SU-DHL-6 (cell line): ENCODE measurements at regions not wholly inside any gene's neighbourhood (a gene's known extent, or its start where the extent isn't known, plus 50 kb on each side); places are given as distances from the start of the nearest gene placed in this dataset.

Experiments used
- H2AFZ ChIP-seq: fragments of 200-600 bp; sonication (generic); 2 replicates; pipeline ENCODE4 v1.6.1; 2014; ENCODE audit warnings: low read depth, mild to moderate bottlenecking, moderate library complexity, mixed read lengths, antibody characterized with exemption, low read length; ENCODE audit not compliant: severe bottlenecking
- H3F3A ChIP-seq: fragments of 200-600 bp; shearing (Covaris generic); 2 replicates; pipeline ENCODE4 v1.6.0; 2016; ENCODE audit warnings: antibody characterized with exemption, mild to moderate bottlenecking; ENCODE audit not compliant: insufficient read depth
- H3K27ac ChIP-seq: fragments of 200-600 bp; sonication (generic); 2 replicates; pipeline ENCODE4 v1.5.1; 2016; ENCODE audit warnings: low read depth, mild to moderate bottlenecking, low read length, moderate library complexity, mixed read lengths
- H3K27me3 ChIP-seq: fragments of 200-600 bp; sonication (generic), shearing (Covaris generic); 2 replicates; pipeline ENCODE4 v1.6.0; 2014; ENCODE audit warnings: mild to moderate bottlenecking, low read length
- H3K36me3 ChIP-seq: fragments of 200-600 bp; sonication (generic); 2 replicates; pipeline ENCODE4 v1.6.1; 2014; ENCODE audit warnings: mild to moderate bottlenecking, low read length, mixed read lengths
- H3K4me2 ChIP-seq: fragments of 300-600, 200-600 bp; shearing (Covaris generic), sonication (generic); 2 replicates; pipeline ENCODE4 v1.6.0; 2014; ENCODE audit warnings: low read length, low read depth, mild to moderate bottlenecking; ENCODE audit not compliant: poor library complexity, severe bottlenecking
- H3K4me3 ChIP-seq: fragments of 200-600 bp; sonication (generic); 2 replicates; pipeline ENCODE4 v1.5.1; 2014; ENCODE audit warnings: antibody characterized with exemption, low read length, mild to moderate bottlenecking, mixed read lengths; ENCODE audit not compliant: insufficient read depth, poor library complexity, severe bottlenecking
- H3K79me2 ChIP-seq: fragments of 200-600 bp; sonication (generic); 2 replicates; pipeline ENCODE4 v1.6.1; 2014; ENCODE audit warnings: mild to moderate bottlenecking, low read length, moderate library complexity; ENCODE audit not compliant: insufficient read depth
- H3K9ac ChIP-seq: fragments of 200-600 bp; sonication (generic); 2 replicates; pipeline ENCODE4 v1.7.0; 2014; ENCODE audit warnings: mild to moderate bottlenecking, low read length
- H3K9me2 ChIP-seq: fragments of 200-600 bp; sonication (generic); replicated peaks from 2 replicates; pipeline ENCODE4 v1.6.1; 2014; ENCODE audit warnings: low read length; ENCODE audit not compliant: insufficient read depth
- H3K9me3 ChIP-seq: fragments of 200-600 bp; sonication (generic); 2 replicates; pipeline ENCODE4 v1.6.1; 2014; ENCODE audit warnings: low read length, mixed read lengths; ENCODE audit not compliant: insufficient read depth
- H4K20me1 ChIP-seq: fragments of 200-600 bp; sonication (generic); 2 replicates; pipeline ENCODE4 v1.6.1; 2014; ENCODE audit warnings: low read depth, mild to moderate bottlenecking, antibody characterized with exemption, low read length, moderate library complexity, mixed read lengths
- CTCF ChIP-seq: fragments of 200-600 bp; sonication (generic); IDR thresholded peaks from one replicate; pipeline ENCODE4 v1.5.1; 2017; ENCODE audit warnings: antibody characterized with exemption, mild to moderate bottlenecking, low read length, moderate library complexity; ENCODE audit not compliant: insufficient read depth, poor library complexity, severe bottlenecking
- EZH2phosphoT487 ChIP-seq: fragments of 200-600 bp; sonication (generic), shearing (Covaris generic); conservative IDR thresholded peaks from 2 replicates; pipeline ENCODE4 v1.6.1; 2018; ENCODE audit warnings: mild to moderate bottlenecking, antibody characterized with exemption, low read length, moderate library complexity, mixed read lengths

GRCh38 chr22:42217752-42218280 lies 52.6 kb downstream of the TCF20 start:
- H3K79me2 ChIP-seq = peaks cover 64% of the 10 kb centered on the region
- no peaks in the 10 kb centered on the region for H3K36me3 ChIP-seq
- H3K27ac ChIP-seq = no peak overlapping the region
- no peak for TF ChIP-seq EZH2phosphoT487
- TF ChIP-seq CTCF = no peak
- H3K27me3 ChIP-seq = no peaks in the 10 kb centered on the region
- no peaks in the 10 kb centered on the region for H3K9me2 ChIP-seq
- no peak overlapping the region for H3K4me3 ChIP-seq
- no peak overlapping the region for H3K9ac ChIP-seq
- H3K9me3 ChIP-seq = no peaks in the 10 kb centered on the region
- no peak overlapping the region for H3K4me2 ChIP-seq
- H4K20me1 ChIP-seq = 0 out of 2 replicates have a peak, but pooled peaks cover 5% of the 10 kb centered on the region
- H3F3A ChIP-seq = no peaks in the 10 kb centered on the region
- H2AFZ ChIP-seq = no peak overlapping the region

- Histone ChIP-seq H3F3A (no peaks in the 10 kb centered on the region), H3K9ac (no peak overlapping the region), H3K27ac (no peak overlapping the region), H3K27me3 (no peaks in the 10 kb centered on the region), H4K20me1 (0 out of 2 replicates have a peak, but pooled peaks cover 5% of the 10 kb centered on the region), H2AFZ (no peak overlapping the region), H3K9me2 (no peaks in the 10 kb centered on the region), H3K79me2 (peaks cover 58% of the 10 kb centered on the region), H3K4me2 (no peak overlapping the region), H3K36me3 (no peaks in the 10 kb centered on the region), H3K4me3 (no peak overlapping the region), H3K9me3 (no peaks in the 10 kb centered on the region)
- no peak for TF ChIP-seq EZH2phosphoT487
- TF ChIP-seq CTCF = no peak
Observed at GRCh38 chr22:42217019-42217751, 53.3 kb downstream of the TCF20 start.

- H3K4me3 ChIP-seq = no peak overlapping the region
- H3K27me3 ChIP-seq = no peaks in the 10 kb centered on the region
- H3K27ac ChIP-seq = no peak overlapping the region
- H3F3A ChIP-seq = no peaks in the 10 kb centered on the region
- H3K9me3 ChIP-seq = no peaks in the 10 kb centered on the region
- no peak overlapping the region for H2AFZ ChIP-seq
- no peak overlapping the region for H3K9ac ChIP-seq
- H3K79me2 ChIP-seq = peaks cover 36% of the 10 kb centered on the region
- no peak overlapping the region for H3K4me2 ChIP-seq
- no peaks in the 10 kb centered on the region for H3K36me3 ChIP-seq
- TF ChIP-seq CTCF (no peak), EZH2phosphoT487 (no peak)
- no peaks in the 10 kb centered on the region for H3K9me2 ChIP-seq
- H4K20me1 ChIP-seq = 0 out of 2 replicates have a peak, but pooled peaks cover 5% of the 10 kb centered on the region
Observed at GRCh38 chr22:42214633-42215415, 55.6 kb downstream of the TCF20 start.
